ENCODE measurements at regions not wholly inside any gene's neighbourhood (a gene's known extent, or its start where the extent isn't known, plus 50 kb on each side); places are given as distances from the start of the nearest gene placed in this dataset.

DNA sequence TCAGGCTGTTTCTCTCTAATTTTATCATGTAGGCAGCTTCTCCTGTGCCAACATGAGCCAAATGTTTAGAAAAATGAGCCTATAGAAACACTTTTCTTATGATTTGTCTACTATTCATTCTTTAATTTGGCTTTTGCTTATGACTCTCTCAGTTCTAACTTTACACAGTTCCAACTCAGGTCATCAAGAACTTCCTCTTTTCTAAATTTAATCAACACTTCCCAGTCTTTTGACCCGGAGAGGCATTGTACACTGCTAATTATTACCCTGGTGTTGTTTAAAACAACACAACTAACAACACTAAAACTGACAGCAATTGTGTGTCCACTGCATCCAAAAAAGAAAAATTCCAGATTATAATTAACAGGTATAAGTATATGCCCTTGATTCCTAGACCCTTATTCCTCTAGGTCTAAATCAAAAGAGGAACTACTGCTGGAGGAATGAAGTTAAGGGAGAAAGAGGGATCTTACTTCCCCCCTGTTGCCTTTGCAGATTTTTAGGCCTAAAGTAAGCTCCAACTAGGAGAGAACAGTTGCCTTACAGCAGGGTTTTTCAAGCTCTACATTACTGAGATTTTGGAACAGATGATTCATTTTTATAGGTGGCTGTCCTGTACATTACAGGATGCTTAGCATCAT, 332.2 kb upstream of the GOLIM4 start:
- H3K36me3 ChIP-seq (ENCODE audit: low read depth), result no peaks in the 10 kb centered on the region
- ChIA-PET CTCF (interaction anchor here (0.6 kb wide), 1 partner anchor 98 kb away, joined by 4 read pairs; no protein-coding TSS in a partner anchor), POLR2A (ENCODE audit: unreplicated experiment) (interaction anchor here (0.6 kb wide), 1 partner anchor 49 kb away, joined by 3 read pairs; no protein-coding TSS in a partner anchor)
- peaks cover 12% of the 10 kb centered on the region for H3K4me1 ChIP-seq (replicated peaks; ENCODE audit: insufficient read depth)
- DNase-seq, result no peak
- no peaks in the 10 kb centered on the region for H4K20me1 ChIP-seq (ENCODE audit: insufficient read depth)
- no peaks in the 10 kb centered on the region for H3K79me2 ChIP-seq (ENCODE audit: low read depth)
- no peak overlapping the region for H3K4me3 ChIP-seq
- no peak for TF ChIP-seq EZH2 (IDR thresholded peaks at IDR 0.05; ENCODE audit: low read depth)
- no peaks in the 10 kb centered on the region for H3K9me2 ChIP-seq (ENCODE audit: insufficient read depth)
- no peak overlapping the region for H2AFZ ChIP-seq
- H3K27ac ChIP-seq, result no peak overlapping the region
- intact Hi-C loops (cut with micrococcal nuclease; ENCODE audit: unreplicated experiment), result no loop called here
- no peaks in the 10 kb centered on the region for H3F3A ChIP-seq (ENCODE audit: insufficient read depth, low read depth)
- no peak overlapping the region for H3K4me2 ChIP-seq
- no peaks in the 10 kb centered on the region for H3K9me3 ChIP-seq (ENCODE audit: insufficient read depth, low read depth)
- no TSS peak for BruUV-seq (replicated peaks)
- no peaks in the 10 kb centered on the region for H3K27me3 ChIP-seq (ENCODE audit: insufficient read depth, low read depth)

DNA sequence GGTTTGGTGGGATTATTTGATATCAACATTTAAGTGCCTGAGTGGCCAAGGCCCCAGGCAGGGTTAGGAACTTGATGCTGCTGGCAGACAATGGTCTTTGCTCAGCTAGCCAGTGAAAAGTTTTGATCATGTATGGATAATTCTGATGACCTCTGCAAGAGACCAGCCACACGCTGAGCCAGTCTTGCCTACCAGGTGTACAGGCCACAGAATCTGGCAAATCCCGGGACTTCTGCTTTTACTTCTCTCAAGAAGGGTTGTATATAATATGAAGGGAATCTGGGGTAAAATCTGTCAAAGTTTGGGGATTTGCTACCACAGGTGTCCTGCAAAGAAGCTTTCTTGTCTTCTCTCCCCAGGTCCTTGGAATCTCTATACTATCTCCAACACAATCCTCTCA, 331.4 kb upstream of the GOLIM4 start:
- Histone ChIP-seq H4K20me1 (ENCODE audit: insufficient read depth) (no peaks in the 10 kb centered on the region), H3K36me3 (ENCODE audit: low read depth) (no peaks in the 10 kb centered on the region)

DNA sequence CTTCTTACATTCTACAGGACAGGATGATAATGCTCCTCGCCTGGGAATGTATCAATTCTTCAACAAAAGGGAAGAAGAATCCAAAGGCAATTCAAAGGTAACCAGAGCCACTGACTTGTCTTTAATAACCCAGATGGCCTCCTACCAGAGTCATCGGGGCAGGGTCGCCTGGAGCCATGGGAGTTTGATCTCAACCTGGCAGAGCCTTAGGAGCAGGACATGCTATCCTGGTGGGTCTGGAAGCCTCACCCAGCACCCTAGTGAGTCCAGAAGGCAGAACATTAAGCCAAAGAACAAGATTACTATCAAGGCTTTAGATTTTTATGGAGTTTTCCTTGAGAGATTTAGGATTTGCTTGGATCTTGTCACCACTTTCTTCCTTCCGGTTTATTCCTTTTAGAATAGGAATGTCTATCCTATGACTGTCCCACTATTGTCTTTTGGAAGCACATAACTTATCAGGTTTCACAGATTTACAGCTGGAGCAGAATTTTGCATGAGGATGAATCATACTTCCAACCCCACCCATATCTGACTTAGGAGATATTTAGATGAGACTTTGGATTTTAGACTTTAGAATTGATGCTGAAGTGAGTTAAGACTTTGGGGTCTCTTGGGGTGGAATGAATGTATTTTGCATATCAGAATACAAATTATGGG, 330.3 kb upstream of the GOLIM4 start:
- no peaks in the 10 kb centered on the region for H3K27me3 ChIP-seq (ENCODE audit: insufficient read depth, low read depth)
- no peak overlapping the region for H3K27ac ChIP-seq
- no peaks in the 10 kb centered on the region for H4K20me1 ChIP-seq (ENCODE audit: insufficient read depth)
- TF ChIP-seq EZH2 (IDR thresholded peaks at IDR 0.05; ENCODE audit: low read depth), result no peak
- TF ChIP-seq CTCF (conservative IDR thresholded peaks at IDR 0.05), result no peak
- H3K9me2 ChIP-seq (ENCODE audit: insufficient read depth), result no peaks in the 10 kb centered on the region
- H3K79me2 ChIP-seq (ENCODE audit: low read depth), result no peaks in the 10 kb centered on the region
- CTCF ChIA-PET, result no interaction called here
- H3K4me3 ChIP-seq, result no peak overlapping the region
- DNase-seq, result peak in 1 of 2 experiments; percentile 61
- H3K36me3 ChIP-seq (ENCODE audit: low read depth), result no peaks in the 10 kb centered on the region
- POLR2A ChIA-PET (ENCODE audit: unreplicated experiment), result no interaction called here
- no TSS peak for BruUV-seq (replicated peaks)
- no peak overlapping the region for H3K4me2 ChIP-seq
- intact Hi-C loops (cut with micrococcal nuclease; ENCODE audit: unreplicated experiment), result no loop called here
- H3K4me1 ChIP-seq (replicated peaks; ENCODE audit: insufficient read depth), result peaks cover 12% of the 10 kb centered on the region
- no peaks in the 10 kb centered on the region for H3F3A ChIP-seq (ENCODE audit: insufficient read depth, low read depth)
- H2AFZ ChIP-seq, result no peak overlapping the region
- H3K9me3 ChIP-seq (ENCODE audit: insufficient read depth, low read depth), result no peaks in the 10 kb centered on the region

More for the DNA sequence above, 331.4 kb upstream of the GOLIM4 start:
- Histone ChIP-seq H3K9me2 (ENCODE audit: insufficient read depth) (no peaks in the 10 kb centered on the region), H3K4me3 (no peak overlapping the region), H3K4me1 (replicated peaks; ENCODE audit: insufficient read depth) (peaks cover 12% of the 10 kb centered on the region), H2AFZ (no peak overlapping the region), H3K27me3 (ENCODE audit: insufficient read depth, low read depth) (no peaks in the 10 kb centered on the region), H3F3A (ENCODE audit: insufficient read depth, low read depth) (no peaks in the 10 kb centered on the region), H3K4me2 (no peak overlapping the region), H3K9me3 (ENCODE audit: insufficient read depth, low read depth) (no peaks in the 10 kb centered on the region), H3K27ac (no peak overlapping the region), H3K79me2 (ENCODE audit: low read depth) (no peaks in the 10 kb centered on the region)
- no TSS peak for BruUV-seq (replicated peaks)
- TF ChIP-seq EZH2 (IDR thresholded peaks at IDR 0.05; ENCODE audit: low read depth), result no peak
- TF ChIP-seq CTCF (conservative IDR thresholded peaks at IDR 0.05), result no peak
- ChIA-PET POLR2A (ENCODE audit: unreplicated experiment) (no interaction called here), CTCF (no interaction called here)
- intact Hi-C loops (cut with micrococcal nuclease; ENCODE audit: unreplicated experiment), result no loop called here
- DNase-seq, result no peak

Measured in PC-9 (cell line).